HG03432 (cell line): ENCODE measurements at regions not wholly inside any gene's neighbourhood (a gene's known extent, or its start where the extent isn't known, plus 50 kb on each side); places are given as distances from the start of the nearest gene placed in this dataset.
"Not testable (repeated sequence)": the region's sequence is repeated elsewhere in the genome, so short reads cannot be mapped to it uniquely, and the experiment has no call there.

Source experiments
- ATAC-seq: cut with Tn5 transposase; IDR thresholded peaks from one replicate; pipeline ENCODE4 v1.9.1; 2021; ENCODE audit warnings: mild to moderate bottlenecking, moderate library complexity; ENCODE audit not compliant: unreplicated experiment

- no peak for ATAC-seq
Observed at GRCh38 chr3:24683090-24683489, 188.4 kb upstream of the THRB start.

GRCh38 chr3:24683633-24684384 is 189.2 kb upstream of the THRB start:
- no peak for ATAC-seq

GRCh38 chr3:24684506-24685023 is 189.9 kb upstream of the THRB start:
- ATAC-seq = no peak

- ATAC-seq = peak; percentile 74
Observed at GRCh38 chr3:24686808-24687207, 192.2 kb upstream of the THRB start.

- ATAC-seq = no peak
Observed at GRCh38 chr3:24687671-24688070, 193.0 kb upstream of the THRB start.

- no peak for ATAC-seq
Observed at GRCh38 chr3:24688446-24689148, 193.9 kb upstream of the THRB start.

- no peak for ATAC-seq
Observed at GRCh38 chr3:24689353-24689752, 194.7 kb upstream of the THRB start.

GRCh38 chr3:24690777-24691176 is 196.1 kb upstream of the THRB start:
- no peak for ATAC-seq

GRCh38 chr3:24699078-24699477 is 204.4 kb upstream of the THRB start:
- not testable (repeated sequence) for ATAC-seq

GRCh38 chr3:24704496-24704895 is 209.8 kb upstream of the THRB start:
- ATAC-seq = no peak

GRCh38 chr3:24707936-24708335 is 213.3 kb upstream of the THRB start:
- ATAC-seq = no peak

- no peak for ATAC-seq
Observed at GRCh38 chr3:24709956-24710355, 215.3 kb upstream of the THRB start.

GRCh38 chr3:24713516-24713915 is 218.9 kb upstream of the THRB start:
- ATAC-seq = no peak

GRCh38 chr3:24714436-24714835 is 219.8 kb upstream of the THRB start:
- no peak for ATAC-seq

- ATAC-seq = no peak
Observed at GRCh38 chr3:24715171-24715792, 220.6 kb upstream of the THRB start.

- ATAC-seq = no peak
Observed at GRCh38 chr3:24722087-24722486, 227.4 kb upstream of the THRB start.

- no peak for ATAC-seq
Observed at GRCh38 chr3:24725514-24726255, 231.0 kb upstream of the THRB start.

GRCh38 chr3:24726423-24726822 is 231.8 kb upstream of the THRB start:
- no peak for ATAC-seq

- no peak for ATAC-seq
Observed at GRCh38 chr3:24730173-24730572, 235.5 kb upstream of the THRB start.

GRCh38 chr3:24734019-24734418 is 239.4 kb upstream of the THRB start:
- no peak for ATAC-seq

GRCh38 chr3:24736701-24737100 is 242.1 kb upstream of the THRB start:
- ATAC-seq = no peak
